ENCODE measurements at regions not wholly inside any gene's neighbourhood (a gene's known extent, or its start where the extent isn't known, plus 50 kb on each side); places are given as distances from the start of the nearest gene placed in this dataset.

- no peak for TF ChIP-seq CTCF (IDR thresholded peaks at IDR 0.05)
- no peak for TF ChIP-seq POLR2A (IDR thresholded peaks at IDR 0.05)
Observed at GRCh38 chr17:22272363-22273146, 580.2 kb downstream of the KCNJ18 start.
